Memory B cell (primary cell): ENCODE measurements at regions not wholly inside any gene's neighbourhood (a gene's known extent, or its start where the extent isn't known, plus 50 kb on each side); places are given as distances from the start of the nearest gene placed in this dataset.

Source experiments
- ATAC-seq: fragments of 150-1000 bp; cut with Tn5 transposase; 2 replicates; pipeline ENCODE4 v1.10.0; 2021; ENCODE audit warnings: low read depth, mild to moderate bottlenecking, moderate library complexity
- DNase-seq, 2 donors: peaks; one replicate each; pipeline ENCODE4 v3.0.0; 2022; ENCODE audit warnings: low spot score in 2 of 2
- H3K27ac Mint-ChIP-seq: one replicate; pipeline ENCODE4 v1.8.0; 2022; ENCODE audit warnings: mild to moderate bottlenecking, moderate library complexity, mixed read lengths
- H3K27me3 Mint-ChIP-seq: one replicate; pipeline ENCODE4 v1.8.0; 2022; ENCODE audit warnings: mixed read lengths
- H3K36me3 Mint-ChIP-seq: one replicate; pipeline ENCODE4 v1.8.0; 2022; ENCODE audit warnings: mild to moderate bottlenecking, mixed read lengths
- H3K4me1 Mint-ChIP-seq: one replicate; pipeline ENCODE4 v1.8.0; 2022; ENCODE audit warnings: mixed read lengths
- H3K4me3 Mint-ChIP-seq: one replicate; pipeline ENCODE4 v1.8.0; 2022; ENCODE audit warnings: mild to moderate bottlenecking, moderate library complexity, mixed read lengths
- H3K9me3 Mint-ChIP-seq: one replicate; pipeline ENCODE4 v1.8.0; 2022; ENCODE audit warnings: mixed read lengths

GRCh38 chr6:164812706-164813105, 496.7 kb downstream of the C6orf118 start:
- no peaks in the 10 kb centered on the region for H3K4me1 Mint-ChIP-seq

GRCh38 chr6:164807125-164807524, 502.3 kb downstream of the C6orf118 start:
- no peak for ATAC-seq
- H3K27me3 Mint-ChIP-seq: no peaks in the 10 kb centered on the region
- no peak overlapping the region for H3K4me3 Mint-ChIP-seq
- no peak for DNase-seq
- H3K9me3 Mint-ChIP-seq: peaks cover 16% of the 10 kb centered on the region
- no peak overlapping the region for H3K27ac Mint-ChIP-seq
- no peaks in the 10 kb centered on the region for H3K36me3 Mint-ChIP-seq
- no peaks in the 10 kb centered on the region for H3K4me1 Mint-ChIP-seq

More at GRCh38 chr6:164812706-164813105, 496.7 kb downstream of the C6orf118 start:
- ATAC-seq (no peak), DNase-seq (no peak)
- H3K9me3 Mint-ChIP-seq: peaks cover 11% of the 10 kb centered on the region
- H3K36me3 Mint-ChIP-seq: no peaks in the 10 kb centered on the region
- no peaks in the 10 kb centered on the region for H3K27me3 Mint-ChIP-seq
- H3K27ac Mint-ChIP-seq: no peak overlapping the region
- H3K4me3 Mint-ChIP-seq: no peak overlapping the region

- ATAC-seq: no peak
- Mint-ChIP-seq H3K4me3 (no peak overlapping the region), H3K4me1 (no peaks in the 10 kb centered on the region), H3K9me3 (peaks cover 5% of the 10 kb centered on the region), H3K36me3 (no peaks in the 10 kb centered on the region), H3K27ac (no peak overlapping the region), H3K27me3 (no peaks in the 10 kb centered on the region)
- no peak for DNase-seq
These were observed 514.2 kb downstream of the C6orf118 start for GRCh38 chr6:164795056-164795815.

GRCh38 chr6:164792666-164793065, 516.7 kb downstream of the C6orf118 start:
- H3K27me3 Mint-ChIP-seq: no peaks in the 10 kb centered on the region
- H3K27ac Mint-ChIP-seq: no peak overlapping the region
- no peak overlapping the region for H3K4me3 Mint-ChIP-seq
- ATAC-seq (no peak), DNase-seq (no peak)
- H3K9me3 Mint-ChIP-seq: peaks cover 8% of the 10 kb centered on the region
- H3K4me1 Mint-ChIP-seq: no peaks in the 10 kb centered on the region
- H3K36me3 Mint-ChIP-seq: no peaks in the 10 kb centered on the region

- Mint-ChIP-seq H3K4me3 (no peak overlapping the region), H3K9me3 (peaks cover 8% of the 10 kb centered on the region), H3K4me1 (no peaks in the 10 kb centered on the region), H3K27me3 (no peaks in the 10 kb centered on the region), H3K27ac (no peak overlapping the region), H3K36me3 (no peaks in the 10 kb centered on the region)
- DNase-seq (no peak), ATAC-seq (no peak)
These were observed 517.9 kb downstream of the C6orf118 start for GRCh38 chr6:164791498-164791897.

- DNase-seq: no peak
- Mint-ChIP-seq H3K9me3 (peaks cover 4% of the 10 kb centered on the region), H3K36me3 (no peaks in the 10 kb centered on the region), H3K4me1 (no peaks in the 10 kb centered on the region), H3K27me3 (no peaks in the 10 kb centered on the region), H3K27ac (no peak overlapping the region), H3K4me3 (no peak overlapping the region)
- ATAC-seq: no peak
These were observed 545.6 kb downstream of the C6orf118 start for GRCh38 chr6:164763788-164764187.

GRCh38 chr6:164757451-164757850, 552.0 kb downstream of the C6orf118 start:
- H3K9me3 Mint-ChIP-seq: peaks cover 5% of the 10 kb centered on the region
- ATAC-seq: no peak

GRCh38 chr6:164756723-164757122, 552.7 kb downstream of the C6orf118 start:
- H3K27ac Mint-ChIP-seq: no peak overlapping the region
- H3K27me3 Mint-ChIP-seq: no peaks in the 10 kb centered on the region
- DNase-seq (no peak), ATAC-seq (no peak)
- no peaks in the 10 kb centered on the region for H3K36me3 Mint-ChIP-seq
- H3K9me3 Mint-ChIP-seq: peaks cover 3% of the 10 kb centered on the region
- H3K4me3 Mint-ChIP-seq: no peak overlapping the region
- H3K4me1 Mint-ChIP-seq: no peaks in the 10 kb centered on the region

More at GRCh38 chr6:164757451-164757850, 552.0 kb downstream of the C6orf118 start:
- no peaks in the 10 kb centered on the region for H3K36me3 Mint-ChIP-seq
- H3K4me3 Mint-ChIP-seq: no peak overlapping the region
- no peak overlapping the region for H3K27ac Mint-ChIP-seq
- no peak for DNase-seq
- no peaks in the 10 kb centered on the region for H3K27me3 Mint-ChIP-seq
- no peaks in the 10 kb centered on the region for H3K4me1 Mint-ChIP-seq

GRCh38 chr6:164756142-164756541, 553.3 kb downstream of the C6orf118 start:
- no peaks in the 10 kb centered on the region for H3K4me1 Mint-ChIP-seq
- no peak overlapping the region for H3K27ac Mint-ChIP-seq
- DNase-seq: no peak
- no peaks in the 10 kb centered on the region for H3K36me3 Mint-ChIP-seq
- H3K27me3 Mint-ChIP-seq: no peaks in the 10 kb centered on the region
- H3K4me3 Mint-ChIP-seq: no peak overlapping the region
- ATAC-seq: no peak
- peaks cover 3% of the 10 kb centered on the region for H3K9me3 Mint-ChIP-seq

GRCh38 chr6:164753517-164753916, 555.9 kb downstream of the C6orf118 start:
- DNase-seq (no peak), ATAC-seq (no peak)
- Mint-ChIP-seq H3K27ac (no peak overlapping the region), H3K36me3 (no peaks in the 10 kb centered on the region), H3K4me1 (no peaks in the 10 kb centered on the region), H3K27me3 (no peaks in the 10 kb centered on the region), H3K9me3 (peaks cover 5% of the 10 kb centered on the region), H3K4me3 (no peak overlapping the region)

GRCh38 chr6:164751395-164751794, 558.0 kb downstream of the C6orf118 start:
- no peaks in the 10 kb centered on the region for H3K4me1 Mint-ChIP-seq
- DNase-seq (no peak), ATAC-seq (no peak)
- H3K27me3 Mint-ChIP-seq: no peaks in the 10 kb centered on the region
- H3K9me3 Mint-ChIP-seq: peaks cover 5% of the 10 kb centered on the region
- no peak overlapping the region for H3K27ac Mint-ChIP-seq
- no peaks in the 10 kb centered on the region for H3K36me3 Mint-ChIP-seq
- H3K4me3 Mint-ChIP-seq: no peak overlapping the region

- ATAC-seq (no peak), DNase-seq (no peak)
- no peaks in the 10 kb centered on the region for H3K4me1 Mint-ChIP-seq
- no peak overlapping the region for H3K27ac Mint-ChIP-seq
- H3K36me3 Mint-ChIP-seq: no peaks in the 10 kb centered on the region
- H3K27me3 Mint-ChIP-seq: no peaks in the 10 kb centered on the region
- H3K4me3 Mint-ChIP-seq: no peak overlapping the region
- H3K9me3 Mint-ChIP-seq: peaks cover 4% of the 10 kb centered on the region
These were observed 559.3 kb downstream of the C6orf118 start for GRCh38 chr6:164750128-164750527.

GRCh38 chr6:164749221-164750064, 560.0 kb downstream of the C6orf118 start:
- Mint-ChIP-seq H3K27me3 (no peaks in the 10 kb centered on the region), H3K4me3 (no peak overlapping the region), H3K36me3 (no peaks in the 10 kb centered on the region), H3K27ac (no peak overlapping the region), H3K4me1 (no peaks in the 10 kb centered on the region), H3K9me3 (peaks cover 6% of the 10 kb centered on the region)
- ATAC-seq (no peak), DNase-seq (no peak)

- ATAC-seq (no peak), DNase-seq (no peak)
- Mint-ChIP-seq H3K4me1 (no peaks in the 10 kb centered on the region), H3K9me3 (peaks cover 8% of the 10 kb centered on the region), H3K27ac (no peak overlapping the region), H3K27me3 (no peaks in the 10 kb centered on the region), H3K36me3 (no peaks in the 10 kb centered on the region), H3K4me3 (no peak overlapping the region)
These were observed 565.1 kb downstream of the C6orf118 start for GRCh38 chr6:164744301-164744700.
